ENCODE measurements at regions not wholly inside any gene's neighbourhood (a gene's known extent, or its start where the extent isn't known, plus 50 kb on each side); places are given as distances from the start of the nearest gene placed in this dataset.
A peak's percentile ranks its signal among the peaks of the same experiment; 100 is the strongest.

GRCh38 chr21:26784974-26785373 is 60.2 kb downstream of the ADAMTS1 start:
- Histone ChIP-seq H3K4me3 (no peak overlapping the region), H3K4me1 (peaks cover 12% of the 10 kb centered on the region), H3K27ac (peak overlapping the region; percentile 56), H3K9me3 (no peaks in the 10 kb centered on the region), H3K27me3 (ENCODE audit: insufficient read depth in 3 of 3, low read length in 2 of 3) (no peaks in the 10 kb centered on the region), H3K36me3 (ENCODE audit: insufficient read depth in 1 of 2, low read depth in 1 of 2) (no peaks in the 10 kb centered on the region)
- ATAC-seq (peak in 3 of 4 donors; percentile 53 to 60 (median 54)), DNase-seq (no peak)
- TF ChIP-seq CTCF (IDR thresholded peaks at IDR 0.05) = no peak
- intact Hi-C loops (cut with DNase I) = no loop called here
- 79 to 88% (median 82%) methylated on average over 3 of the region's 3 CpGs for WGBS, 3 donors

- Histone ChIP-seq H3K36me3 (ENCODE audit: insufficient read depth in 1 of 2, low read depth in 1 of 2) (no peaks in the 10 kb centered on the region), H3K4me3 (no peak overlapping the region), H3K27me3 (ENCODE audit: insufficient read depth in 3 of 3, low read length in 2 of 3) (no peaks in the 10 kb centered on the region), H3K27ac (peak overlapping the region; percentile 42), H3K4me1 (peaks cover 12% of the 10 kb centered on the region), H3K9me3 (no peaks in the 10 kb centered on the region)
- DNase-seq (no peak), ATAC-seq (peak in 1 of 4 donors; percentile 22)
- WGBS, 3 donors = 26 to 34% (median 31%) methylated on average over 1 of the region's 1 CpG
- intact Hi-C loops (cut with DNase I) = no loop called here
- no peak for TF ChIP-seq CTCF (IDR thresholded peaks at IDR 0.05)
These were observed 61.6 kb downstream of the ADAMTS1 start for GRCh38 chr21:26783466-26784195.

GRCh38 chr21:26782747-26783146 is 62.5 kb downstream of the ADAMTS1 start:
- ATAC-seq = peak in 2 of 4 donors; percentile 47 to 67
- Histone ChIP-seq H3K9me3 (no peaks in the 10 kb centered on the region), H3K36me3 (ENCODE audit: insufficient read depth in 1 of 2, low read depth in 1 of 2) (no peaks in the 10 kb centered on the region), H3K4me3 (no peak overlapping the region), H3K4me1 (peaks cover 12% of the 10 kb centered on the region), H3K27me3 (ENCODE audit: insufficient read depth in 3 of 3, low read length in 2 of 3) (no peaks in the 10 kb centered on the region), H3K27ac (peak overlapping the region; percentile 42)
- no peak for TF ChIP-seq CTCF (IDR thresholded peaks at IDR 0.05)
- intact Hi-C loops (cut with DNase I) = no loop called here
- 14 to 23% (median 21%) methylated on average over 2 of the region's 2 CpGs for WGBS, 3 donors
- DNase-seq = no peak

GRCh38 chr21:26782331-26782730 is 62.9 kb downstream of the ADAMTS1 start:
- Histone ChIP-seq H3K9me3 (no peaks in the 10 kb centered on the region), H3K36me3 (ENCODE audit: insufficient read depth in 1 of 2, low read depth in 1 of 2) (no peaks in the 10 kb centered on the region), H3K27me3 (ENCODE audit: insufficient read depth in 3 of 3, low read length in 2 of 3) (no peaks in the 10 kb centered on the region), H3K4me3 (no peak overlapping the region), H3K27ac (peak overlapping the region; percentile 42), H3K4me1 (peaks cover 12% of the 10 kb centered on the region)
- DNase-seq (no peak), ATAC-seq (peak in 2 of 4 donors; percentile 50 to 64)
- 45 to 60% (median 55%) methylated on average over 3 of the region's 3 CpGs for WGBS, 3 donors
- intact Hi-C loops (cut with DNase I) = no loop called here
- no peak for TF ChIP-seq CTCF (IDR thresholded peaks at IDR 0.05)

- DNase-seq = no peak
- H3K27me3 ChIP-seq (ENCODE audit: insufficient read depth in 3 of 3, low read length in 2 of 3) = no peaks in the 10 kb centered on the region
- H3K4me1 ChIP-seq = peaks cover 12% of the 10 kb centered on the region
- no peak for TF ChIP-seq CTCF (IDR thresholded peaks at IDR 0.05)
- no peaks in the 10 kb centered on the region for H3K36me3 ChIP-seq (ENCODE audit: insufficient read depth in 1 of 2, low read depth in 1 of 2)
- H3K9me3 ChIP-seq = no peaks in the 10 kb centered on the region
- WGBS, 3 donors = 88 to 100% (median 91%) methylated on average over 1 of the region's 1 CpG
- no peak overlapping the region for H3K27ac ChIP-seq
- ATAC-seq = no peak
- no peak overlapping the region for H3K4me3 ChIP-seq
- intact Hi-C loops (cut with DNase I) = no loop called here
These were observed 63.9 kb downstream of the ADAMTS1 start for GRCh38 chr21:26781331-26781730.

All from psoas muscle (tissue), 7 donors.